ENCODE measurements at regions not wholly inside any gene's neighbourhood (a gene's known extent, or its start where the extent isn't known, plus 50 kb on each side); places are given as distances from the start of the nearest gene placed in this dataset.

DNA sequence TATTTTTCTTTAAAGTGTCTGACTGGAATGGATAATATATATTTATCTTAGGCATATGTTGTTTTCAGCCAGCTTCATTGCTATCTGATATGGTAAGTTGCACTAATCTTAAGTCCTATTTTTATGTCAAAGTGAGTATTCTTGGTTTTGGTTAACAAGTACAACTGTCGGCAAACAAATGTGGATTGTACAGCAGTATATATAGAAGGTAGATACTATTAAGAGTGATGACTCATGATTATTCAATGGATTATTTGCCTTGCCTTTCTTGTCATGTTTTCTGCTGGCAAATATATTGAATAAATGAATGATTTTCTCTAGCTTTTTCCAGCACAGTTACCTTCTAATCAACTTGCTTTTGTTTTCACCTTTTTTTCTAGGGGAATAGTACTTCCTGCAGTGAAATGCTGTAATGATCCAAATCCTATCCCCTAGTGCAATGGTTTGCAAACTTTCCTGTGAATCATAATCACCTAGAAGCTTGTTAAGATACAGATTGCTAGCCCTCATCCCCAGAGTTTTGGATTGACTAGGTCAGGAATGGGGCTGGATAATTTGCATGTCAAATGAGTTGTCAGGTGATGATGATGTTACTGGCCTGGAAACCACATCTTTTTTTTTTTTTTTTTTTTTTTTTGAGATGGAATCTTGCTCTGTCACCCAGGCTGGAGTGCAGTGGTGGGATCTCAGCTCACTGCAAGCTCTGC is 60.8 kb upstream of the ARRDC3 start:
- no peak for DNase-seq

DNA sequence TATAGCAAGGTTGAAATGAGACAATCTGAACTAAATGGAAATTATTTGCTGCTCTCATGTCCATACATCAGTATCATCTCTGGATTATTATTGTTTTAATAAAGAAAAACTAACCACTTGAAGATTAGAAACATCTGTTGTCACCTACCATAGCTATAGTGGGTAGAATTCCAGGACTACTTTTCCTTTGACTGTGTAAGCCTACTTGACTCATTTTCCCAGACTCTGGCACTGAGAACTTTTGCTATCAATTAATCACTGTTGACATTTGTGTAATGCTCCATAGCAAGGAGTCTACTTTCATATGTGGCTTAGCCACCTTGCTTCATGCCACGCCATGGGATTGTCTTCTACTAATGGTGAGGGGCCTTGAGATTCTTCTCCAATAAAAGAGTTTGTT is 59.9 kb upstream of the ARRDC3 start:
- no peak for DNase-seq

DNA sequence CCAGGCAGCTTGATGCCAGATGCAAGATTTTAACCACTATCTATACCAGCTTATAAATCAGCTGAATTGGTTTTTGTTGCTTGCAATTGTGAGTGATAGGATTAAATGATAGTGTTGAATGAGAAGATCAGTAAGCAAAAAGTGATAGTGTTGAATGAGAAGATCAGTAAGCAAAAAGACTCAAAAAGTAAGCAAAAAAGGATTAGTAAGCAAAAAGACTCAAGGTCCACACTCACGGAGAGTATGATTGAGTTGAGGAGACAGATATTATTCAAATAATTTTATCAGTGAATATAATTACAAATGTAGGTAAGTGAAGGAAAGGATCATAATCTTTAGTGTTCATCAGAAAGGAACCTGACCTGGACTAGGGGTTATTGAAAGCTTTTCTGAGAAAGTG is 58.0 kb upstream of the ARRDC3 start:
- DNase-seq: no peak

DNA sequence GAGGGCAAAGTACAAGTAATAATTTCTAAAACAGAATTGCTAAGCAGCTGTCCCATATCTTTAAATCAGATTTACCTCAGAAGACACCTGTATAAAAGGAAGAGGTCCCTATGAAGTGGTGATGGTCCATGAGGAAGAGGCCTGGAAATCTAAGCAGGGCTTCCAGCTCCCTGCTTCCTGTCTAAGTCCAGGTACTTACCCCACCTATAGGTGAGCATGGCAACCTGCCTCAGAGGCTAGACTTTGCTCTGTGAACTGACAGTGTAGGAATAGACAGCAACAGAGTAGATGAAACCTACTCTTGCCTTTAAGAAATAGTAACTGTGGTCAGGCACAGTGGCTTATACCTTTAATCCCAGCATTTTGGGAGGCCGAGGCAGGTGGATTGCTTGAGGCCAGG is 55.8 kb upstream of the ARRDC3 start:
- no peak for DNase-seq

DNA sequence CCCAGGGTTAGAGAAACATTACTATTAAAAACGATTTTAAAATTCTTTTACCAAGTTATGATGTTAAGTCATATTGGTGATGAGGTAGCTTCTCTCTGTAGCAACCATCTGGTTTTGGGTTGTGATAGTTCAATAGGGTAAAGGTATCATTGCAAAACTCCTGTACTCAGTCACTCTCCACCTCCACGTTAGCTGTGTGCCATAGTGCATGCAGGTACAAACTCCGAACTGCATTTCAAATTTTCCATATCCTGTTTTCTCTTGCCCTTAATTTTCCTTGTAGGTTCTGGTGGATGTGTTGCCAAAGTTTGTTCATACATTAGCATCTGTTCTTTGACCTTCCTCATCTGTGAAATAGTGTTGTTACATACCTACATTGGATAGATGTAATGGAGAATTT is 53.1 kb upstream of the ARRDC3 start:
- DNase-seq: no peak

DNA sequence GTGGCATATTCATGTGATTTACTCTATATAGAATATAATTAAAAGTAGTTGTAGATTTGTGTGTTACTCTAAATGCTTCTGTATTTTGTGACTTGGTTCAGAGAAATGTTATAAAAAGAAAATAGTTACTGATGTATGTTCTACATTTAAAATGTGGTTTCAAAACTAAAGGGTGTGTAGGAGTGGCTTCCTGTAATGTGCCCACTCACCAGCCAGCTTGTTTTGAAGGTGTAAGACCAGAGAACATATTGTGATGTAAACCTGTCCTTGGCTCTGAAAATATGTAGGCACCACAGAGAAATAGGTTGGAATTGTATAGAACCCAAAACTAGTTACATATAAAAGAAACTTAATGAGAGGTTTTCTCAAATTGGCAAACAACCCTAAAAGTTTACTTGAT is 51.2 kb upstream of the ARRDC3 start:
- no peak for DNase-seq

DNA sequence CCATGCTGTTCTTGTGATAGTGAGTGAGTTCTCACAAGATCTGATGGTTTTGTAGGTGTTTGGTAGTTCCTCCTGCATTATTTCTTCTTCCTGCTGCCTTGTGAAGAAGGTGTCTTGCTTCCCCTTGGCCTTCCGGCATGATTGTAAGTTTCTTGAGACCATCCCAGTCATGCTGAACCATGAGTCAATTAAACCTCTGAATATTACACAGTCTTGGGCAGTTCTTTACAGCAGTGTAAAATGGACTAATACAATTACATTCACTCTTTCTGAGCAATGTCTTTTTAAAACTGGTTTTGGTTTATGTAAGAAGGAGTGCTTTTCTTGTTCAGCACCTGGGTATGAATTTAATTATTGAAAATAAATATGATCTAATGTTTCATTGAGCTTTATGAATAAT is 50.7 kb upstream of the ARRDC3 start:
- DNase-seq: no peak
